Stimulated activated CD8-positive, alpha-beta memory T cell treated with anti-CD3 and anti-CD28 coated beads, Interleukin-2, amount 100 ng/mL, for 48 hours (primary cell): ENCODE measurements at regions not wholly inside any gene's neighbourhood (a gene's known extent, or its start where the extent isn't known, plus 50 kb on each side); places are given as distances from the start of the nearest gene placed in this dataset.
"Not testable (repeated sequence)": the region's sequence is repeated elsewhere in the genome, so short reads cannot be mapped to it uniquely, and the experiment has no call there.

Experiments used
- DNase-seq, 2 donors: peaks; one replicate each; pipeline ENCODE4 v3.0.0-alpha.2; 2020; ENCODE audit warnings: low read depth in 2 of 2

DNA sequence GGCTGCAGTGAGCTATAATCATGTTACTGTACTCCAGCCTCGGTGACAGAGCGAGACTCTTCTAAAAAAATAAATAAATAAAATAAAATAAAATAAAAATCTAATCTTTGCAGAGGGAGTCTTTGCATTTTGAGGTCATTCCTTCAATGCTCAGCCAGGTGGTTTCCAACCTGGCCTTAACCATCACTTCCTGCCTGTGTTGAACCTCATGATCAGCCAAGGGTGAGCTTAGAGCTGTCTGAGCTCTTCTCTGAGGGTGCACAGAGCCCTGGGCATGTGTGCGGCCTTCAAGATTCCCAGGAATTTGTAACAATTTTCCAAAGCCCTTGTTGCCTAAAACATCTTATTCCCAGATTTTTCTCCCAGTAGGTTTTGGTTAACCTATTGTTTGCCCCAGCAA lies 94.3 kb downstream of the KCNJ12 start:
- DNase-seq, result not testable (repeated sequence)

DNA sequence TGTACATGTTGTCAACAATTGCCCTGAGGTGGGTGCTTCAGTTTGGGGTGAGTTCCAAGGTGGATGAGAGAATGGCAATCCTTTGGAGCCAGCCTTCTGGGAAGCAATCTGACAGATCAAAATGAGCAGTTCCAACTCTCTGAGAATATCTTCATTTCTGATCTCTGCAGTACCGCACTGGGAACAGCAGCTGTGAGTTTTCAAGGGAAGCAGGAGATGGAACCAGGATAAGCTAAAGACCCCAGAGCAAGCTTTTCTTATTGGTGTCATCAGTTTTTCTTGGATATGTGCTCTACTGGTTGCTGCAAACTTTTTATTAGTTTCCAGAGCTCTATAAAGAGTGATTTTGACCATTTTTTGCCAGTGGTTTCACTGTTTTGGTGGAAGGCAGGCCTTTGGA lies 94.7 kb downstream of the KCNJ12 start:
- no peak for DNase-seq

- DNase-seq, result no peak
Observed at GRCh38 chr17:21474815-21475214, 98.7 kb downstream of the KCNJ12 start.

GRCh38 chr17:21475571-21475970 lies 99.4 kb downstream of the KCNJ12 start:
- no peak for DNase-seq

- no peak for DNase-seq
Observed at GRCh38 chr17:21476867-21477266, 100.7 kb downstream of the KCNJ12 start.

DNA sequence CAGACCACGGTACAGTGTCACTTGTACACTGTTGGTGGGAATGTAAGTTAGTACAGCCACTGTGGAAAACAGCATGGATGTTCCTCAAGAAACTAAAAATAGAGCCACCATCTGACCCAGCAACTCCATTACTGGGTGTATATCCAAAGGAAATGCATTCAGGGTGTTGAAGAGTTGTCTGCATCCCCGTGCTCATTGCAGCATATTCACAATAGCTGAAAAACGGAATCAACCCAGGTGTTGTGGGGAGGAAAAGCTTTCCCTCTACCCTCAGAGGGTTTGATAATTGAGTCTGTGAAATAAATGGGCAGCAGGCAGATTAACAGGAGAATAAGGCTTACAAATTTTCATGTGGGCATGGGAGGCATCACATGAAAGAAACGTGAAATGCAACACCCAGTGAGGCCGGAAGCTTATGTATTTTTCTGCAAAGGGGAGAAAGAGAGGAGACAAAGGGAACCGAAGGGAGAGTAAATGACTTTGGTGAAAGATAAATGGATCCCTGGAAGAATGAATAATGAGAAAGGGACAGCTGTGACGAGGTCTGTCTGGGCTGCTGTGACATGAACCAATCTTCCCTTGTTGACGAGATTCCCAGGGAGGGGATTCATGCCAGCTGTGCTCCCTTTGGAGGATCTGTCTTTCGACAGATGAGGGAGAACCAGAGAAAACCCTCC lies 106.2 kb downstream of the KCNJ12 start:
- DNase-seq, result no peak

GRCh38 chr17:21488043-21488442 lies 111.9 kb downstream of the KCNJ12 start:
- DNase-seq, result not testable (repeated sequence)

DNA sequence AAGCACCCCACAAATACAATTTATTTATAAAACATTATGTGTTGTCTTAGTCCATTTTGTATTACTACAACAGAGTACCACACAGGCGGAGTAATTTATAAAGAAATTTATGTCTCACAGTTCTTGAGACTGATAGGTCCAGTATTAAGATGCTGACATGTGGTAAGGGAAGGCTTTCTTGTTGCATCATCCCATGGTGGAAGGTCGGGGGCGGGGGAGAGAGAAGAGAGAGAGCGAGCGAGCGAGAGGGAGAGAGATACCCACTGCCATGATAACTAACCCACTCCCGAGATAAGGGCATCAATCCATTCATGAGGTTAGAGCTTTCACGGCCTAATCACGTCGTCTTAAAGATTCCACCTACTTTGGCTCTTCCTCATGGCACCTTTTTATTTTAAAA lies 117.8 kb downstream of the KCNJ12 start:
- no peak for DNase-seq

- DNase-seq, result no peak
Observed at GRCh38 chr17:21495281-21495680, 119.1 kb downstream of the KCNJ12 start.

GRCh38 chr17:21500064-21500463 lies 123.9 kb downstream of the KCNJ12 start:
- DNase-seq, result no peak

- not testable (repeated sequence) for DNase-seq
Observed at GRCh38 chr17:21501927-21502700, 126.0 kb downstream of the KCNJ12 start.

DNA sequence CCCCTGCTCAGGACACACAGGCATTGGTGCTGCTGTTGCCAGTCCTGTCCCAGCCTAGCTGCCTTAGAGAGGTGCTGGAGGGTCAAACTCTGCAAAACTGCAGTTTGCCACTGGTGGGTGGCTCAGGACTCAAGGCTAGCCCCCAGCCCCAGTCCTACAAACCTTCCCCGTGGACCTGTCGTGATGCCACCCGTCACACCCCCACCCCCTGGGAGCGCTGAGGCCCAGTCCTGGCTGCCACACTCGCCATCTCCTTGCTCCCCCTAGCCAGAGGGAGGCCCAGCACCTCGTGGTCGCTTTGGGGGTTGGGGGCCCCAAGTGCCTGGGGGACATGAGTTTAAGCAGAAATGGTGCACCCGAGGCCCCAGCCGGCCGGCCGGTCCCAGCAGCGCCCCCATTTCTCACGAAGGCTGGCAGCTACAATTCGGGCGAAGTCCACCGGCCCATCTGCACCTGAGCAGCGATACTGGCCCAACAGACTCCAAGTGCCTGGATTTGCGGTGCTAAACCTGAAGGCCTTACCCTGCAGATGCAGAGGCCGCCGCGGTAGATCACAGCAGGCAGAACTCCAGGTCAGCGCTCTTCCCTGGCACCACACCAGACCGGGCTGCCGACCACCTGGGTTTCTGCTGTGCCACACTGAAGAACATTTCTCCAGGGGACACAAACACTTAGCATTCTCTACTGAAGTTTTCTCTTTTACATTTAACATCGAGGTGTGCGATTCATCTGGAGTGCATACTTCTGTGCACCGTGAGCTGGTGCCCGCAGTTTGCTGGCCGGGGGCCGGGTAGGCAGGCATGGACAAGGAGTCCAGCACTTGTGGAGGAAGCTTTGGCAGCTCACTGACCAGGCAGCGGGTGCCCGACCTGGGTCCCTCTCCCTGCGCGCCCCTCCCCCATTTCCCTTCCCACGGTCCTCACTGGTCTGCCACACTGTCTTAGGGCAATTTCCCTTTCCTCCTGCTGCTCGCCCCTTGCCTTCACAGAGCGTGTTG lies 130.0 kb downstream of the KCNJ12 start:
- no peak for DNase-seq

- not testable (repeated sequence) for DNase-seq
Observed at GRCh38 chr17:21507806-21508205, 131.6 kb downstream of the KCNJ12 start.

GRCh38 chr17:21508211-21508610 lies 132.1 kb downstream of the KCNJ12 start:
- no peak for DNase-seq

DNA sequence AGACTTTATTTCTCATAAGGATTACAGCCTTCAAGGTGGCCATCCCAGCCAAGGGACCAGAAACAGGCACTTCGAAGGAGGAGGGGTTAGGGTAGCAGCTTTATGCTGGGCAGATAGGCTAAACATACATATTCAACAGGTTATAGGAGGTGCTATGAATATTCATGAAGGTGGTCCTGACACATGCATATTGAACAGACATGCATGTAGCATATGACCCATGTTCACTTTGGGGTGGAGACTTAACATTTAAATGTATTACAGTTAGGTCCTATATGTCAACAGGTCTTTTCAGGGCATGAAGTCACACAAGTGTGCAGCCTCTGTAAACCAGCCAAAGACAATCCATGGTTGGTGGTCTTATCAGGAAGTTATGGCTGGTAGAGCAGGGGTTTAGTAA lies 133.2 kb downstream of the KCNJ12 start:
- DNase-seq, result not testable (repeated sequence)

DNA sequence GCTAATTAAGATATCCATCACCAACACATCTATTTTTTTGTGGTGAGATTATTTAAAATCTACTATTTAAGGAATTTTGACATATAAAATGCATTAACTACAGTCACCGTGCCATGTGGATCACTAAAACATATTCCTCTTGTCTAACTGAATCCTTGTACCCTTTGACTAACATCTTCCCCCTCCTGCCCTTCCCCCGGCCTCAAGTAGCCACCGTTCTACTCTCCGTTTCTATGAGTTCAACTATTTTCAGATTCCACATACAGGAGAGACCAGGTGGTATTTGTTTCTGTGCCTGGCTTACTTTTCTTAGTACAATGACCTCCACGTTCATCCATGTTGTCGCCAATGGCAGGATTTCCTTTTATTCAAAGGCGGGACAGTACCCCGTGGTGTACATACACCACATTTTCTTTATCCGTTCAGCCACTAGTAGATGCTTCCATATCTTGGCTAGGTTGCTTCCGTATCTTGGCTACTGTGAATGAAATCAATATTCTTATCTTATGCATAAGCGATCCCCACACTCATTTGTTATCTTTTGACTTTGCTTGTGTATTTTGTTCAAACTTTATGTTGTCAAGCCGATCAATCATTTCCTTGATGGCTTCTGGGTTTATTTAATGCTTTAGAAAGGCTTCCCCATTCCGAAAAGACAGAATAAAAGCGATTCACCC lies 134.7 kb downstream of the KCNJ12 start:
- DNase-seq, result no peak

DNA sequence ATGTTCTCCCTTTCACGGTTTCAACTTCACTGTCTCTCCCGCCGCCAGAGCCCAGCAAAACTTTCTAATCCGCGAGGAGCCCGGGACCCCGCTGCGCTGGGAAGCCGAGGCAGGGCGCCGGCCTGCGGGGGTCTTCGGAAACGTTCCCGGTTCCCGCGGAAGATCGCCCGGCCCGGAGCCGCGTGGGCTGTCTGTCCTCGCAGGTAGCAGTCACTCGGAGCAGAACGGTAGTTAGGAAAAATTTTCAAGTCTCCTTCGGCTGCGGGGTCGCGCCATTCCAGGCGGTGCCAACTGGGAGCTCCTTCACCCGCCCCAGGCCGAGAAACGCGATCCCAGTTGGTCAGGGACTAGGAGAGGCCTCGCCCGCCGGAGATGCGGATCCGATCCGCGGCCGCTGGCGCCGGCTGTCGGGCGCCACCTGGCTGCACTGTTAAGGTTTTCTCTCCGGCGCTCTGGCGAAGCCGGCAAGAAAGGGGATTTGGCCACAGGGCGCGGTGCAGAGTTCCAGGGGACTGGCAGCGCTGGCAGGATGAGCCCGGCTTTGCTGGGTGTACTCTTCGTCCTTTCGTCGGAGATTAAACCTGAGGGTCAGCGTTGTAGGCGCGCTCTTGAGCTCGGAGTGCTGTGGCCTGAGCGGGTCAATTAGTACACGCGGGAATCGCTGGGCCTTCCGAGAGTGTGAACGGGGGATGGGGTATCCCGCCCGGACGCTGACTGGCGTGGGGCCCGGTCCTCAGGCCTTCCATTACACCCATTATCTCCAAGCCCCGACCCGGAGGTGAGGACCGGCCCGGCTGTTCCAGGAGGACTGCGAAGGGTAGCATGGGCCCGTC lies 135.4 kb downstream of the KCNJ12 start:
- peak; percentile 48 to 53 for DNase-seq

DNA sequence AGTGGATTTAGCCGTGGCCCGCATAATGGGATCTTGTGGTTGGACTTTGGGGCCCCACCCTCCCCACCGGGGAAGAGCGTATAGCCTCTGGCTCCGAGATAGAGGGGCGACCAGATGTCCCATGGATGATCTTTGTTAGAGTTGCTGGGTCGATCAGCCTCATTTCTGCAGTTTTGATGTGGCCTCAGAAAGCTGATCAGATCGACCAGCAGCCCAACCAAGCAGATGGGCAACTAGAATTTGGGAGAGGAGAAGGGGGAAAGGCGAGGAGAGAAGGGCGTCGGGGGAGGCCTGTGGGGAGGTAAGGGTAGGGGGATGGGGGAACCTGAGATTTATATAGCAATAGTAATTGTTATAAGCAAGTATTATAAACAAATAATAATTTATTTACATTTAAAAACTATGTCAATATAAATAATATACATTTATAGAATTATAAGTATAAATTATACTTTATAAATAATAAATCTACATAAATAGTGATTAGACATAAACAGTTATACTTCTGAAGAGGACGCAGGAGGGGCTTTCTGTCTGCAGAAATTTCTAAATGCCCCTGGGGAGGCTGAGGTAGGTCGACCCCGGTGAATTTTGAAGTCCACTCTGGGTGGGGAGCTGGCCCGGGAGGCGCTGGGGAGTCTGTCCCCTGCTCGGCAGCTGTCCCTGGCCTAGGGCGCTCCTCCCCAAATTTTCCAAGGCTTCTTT lies 136.3 kb downstream of the KCNJ12 start:
- no peak for DNase-seq

GRCh38 chr17:21513012-21513570 lies 136.9 kb downstream of the KCNJ12 start:
- peak; percentile 52 to 58 for DNase-seq

GRCh38 chr17:21514567-21514966 lies 138.4 kb downstream of the KCNJ12 start:
- not testable (repeated sequence) for DNase-seq
